Neutrophil (primary cell): ENCODE measurements at regions not wholly inside any gene's neighbourhood (a gene's known extent, or its start where the extent isn't known, plus 50 kb on each side); places are given as distances from the start of the nearest gene placed in this dataset.

ENCODE experiments used
- H3K27ac ChIP-seq: fragments of 200-600 bp; sonication (generic); 2 replicates; pipeline ENCODE4 v1.5.1; 2016; ENCODE audit warnings: mild to moderate bottlenecking, moderate library complexity
- H3K27me3 ChIP-seq: fragments of 200-600 bp; sonication (generic); 2 replicates; pipeline ENCODE4 v1.6.0; 2016; ENCODE audit warnings: mild to moderate bottlenecking
- H3K36me3 ChIP-seq: fragments of 200-600 bp; sonication (generic); 2 replicates; pipeline ENCODE4 v1.5.1; 2017
- H3K4me1 ChIP-seq, 2 experiments: fragments of 200-600 bp in 1 of 2; sonication (generic) in 1 of 2; 1 replicate in 1 of 2; 2 replicates in 1 of 2; pipeline versions ENCODE4 v1.5.1 to v1.6.1; 2013 to 2016; ENCODE audit warnings: low read depth in 1 of 2, low read length in 1 of 2, mild to moderate bottlenecking in 1 of 2, moderate library complexity in 1 of 2; ENCODE audit not compliant: control insufficient read depth in 1 of 2, insufficient read depth in 1 of 2
- H3K4me3 ChIP-seq, 2 experiments: fragments of 200-600 bp in 1 of 2; sonication (generic) in 1 of 2; 1 replicate in 1 of 2; 2 replicates in 1 of 2; pipeline ENCODE4 v1.5.1; 2013 to 2016; ENCODE audit warnings: low read depth in 1 of 2, low read length in 1 of 2, mild to moderate bottlenecking in 1 of 2, moderate library complexity in 1 of 2
- H3K9me3 ChIP-seq: fragments of 200-600 bp; sonication (generic); 2 replicates; pipeline ENCODE4 v1.5.1; 2016
- CTCF ChIP-seq: fragments of 200-600 bp; sonication (generic); IDR thresholded peaks from 2 replicates; pipeline ENCODE4 v1.5.1; 2016; ENCODE audit warnings: antibody characterized with exemption

DNA sequence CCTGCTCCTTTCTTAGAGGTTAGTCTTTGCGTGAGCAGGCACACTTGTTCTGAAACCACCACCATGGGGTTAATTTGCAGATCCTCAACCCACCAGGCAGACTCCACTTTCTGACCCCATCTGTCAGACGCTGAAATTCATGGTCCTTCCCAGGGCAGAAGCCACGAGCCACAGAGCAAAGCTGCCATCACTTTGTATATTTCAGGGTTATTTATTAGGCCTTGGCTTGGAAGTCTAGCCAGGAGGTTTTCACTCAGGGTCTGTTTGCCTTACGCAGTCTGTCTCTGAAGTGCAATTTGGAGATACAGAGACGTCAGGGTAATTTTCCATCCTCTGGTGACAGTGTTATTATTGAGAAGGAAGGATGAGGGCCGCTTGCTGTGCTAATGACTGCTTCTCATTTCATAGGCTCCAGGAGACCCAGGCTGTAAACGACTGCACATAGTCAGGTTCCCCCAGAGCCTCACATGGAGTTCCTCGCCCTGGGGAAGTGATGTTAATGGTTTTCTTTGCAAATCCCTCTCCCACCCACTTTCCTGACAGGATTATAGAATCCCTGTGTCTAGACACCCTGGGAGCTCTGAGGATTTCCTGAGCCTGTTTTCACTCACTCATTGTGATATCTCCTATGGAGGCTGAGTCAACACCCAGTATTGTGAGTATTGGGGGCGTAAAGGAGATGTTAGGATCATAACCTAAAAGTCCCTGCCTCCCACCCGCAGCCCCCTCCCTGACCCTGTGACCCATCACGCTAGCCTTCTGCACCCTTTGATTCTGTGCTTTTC is 269.0 kb downstream of the ABCC12 start:
- no peak overlapping the region for H3K27ac ChIP-seq
- TF ChIP-seq CTCF: no peak
- peaks cover 26% of the 10 kb centered on the region for H3K27me3 ChIP-seq
- H3K4me3 ChIP-seq: no peak overlapping the region
- H3K4me1 ChIP-seq: no peaks in the 10 kb centered on the region
- H3K9me3 ChIP-seq: no peaks in the 10 kb centered on the region
- no peaks in the 10 kb centered on the region for H3K36me3 ChIP-seq

DNA sequence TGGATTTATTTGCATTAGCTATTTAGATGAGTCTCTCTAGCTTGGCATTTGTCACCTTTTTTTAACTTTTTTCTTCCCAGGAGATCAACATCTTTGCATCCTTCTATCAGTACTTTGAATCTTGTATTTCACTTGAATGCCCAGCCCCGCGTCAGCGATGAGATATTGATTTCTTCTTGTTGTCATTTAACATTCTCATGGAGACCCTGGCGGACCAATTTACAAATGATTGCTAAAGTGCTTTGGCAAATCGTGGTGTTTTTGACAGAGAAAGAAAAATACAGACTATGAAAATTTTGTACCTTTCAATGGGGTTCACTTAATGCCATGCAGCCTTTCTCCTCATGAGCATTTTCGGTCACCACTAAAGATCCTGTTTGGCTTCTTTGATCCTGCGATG is 269.7 kb downstream of the ABCC12 start:
- Histone ChIP-seq H3K4me3 (no peak overlapping the region), H3K4me1 (no peaks in the 10 kb centered on the region), H3K9me3 (no peaks in the 10 kb centered on the region), H3K27me3 (peaks cover 26% of the 10 kb centered on the region), H3K27ac (no peak overlapping the region), H3K36me3 (no peaks in the 10 kb centered on the region)
- no peak for TF ChIP-seq CTCF

DNA sequence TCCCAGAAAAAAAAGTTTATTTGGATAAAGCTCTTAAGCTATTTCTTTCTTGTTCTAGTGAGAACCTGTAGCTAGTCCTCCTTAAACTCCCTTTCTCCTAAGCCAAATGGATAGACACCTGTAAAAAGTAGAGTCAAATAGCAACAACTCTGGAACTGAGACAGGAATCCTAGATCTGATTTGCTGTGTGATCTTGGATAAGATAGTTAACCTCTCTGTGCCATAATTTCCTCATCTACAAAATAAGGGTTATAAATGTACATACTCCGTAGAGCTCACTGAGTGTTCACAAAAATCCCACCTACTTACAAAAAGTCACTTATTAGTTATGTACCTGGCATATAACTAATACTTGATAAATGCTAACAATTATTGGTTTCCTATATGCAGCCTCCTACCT is 270.3 kb downstream of the ABCC12 start:
- Histone ChIP-seq H3K4me1 (no peaks in the 10 kb centered on the region), H3K9me3 (no peaks in the 10 kb centered on the region), H3K27ac (no peak overlapping the region), H3K4me3 (no peak overlapping the region), H3K27me3 (peaks cover 26% of the 10 kb centered on the region), H3K36me3 (no peaks in the 10 kb centered on the region)
- no peak for TF ChIP-seq CTCF

DNA sequence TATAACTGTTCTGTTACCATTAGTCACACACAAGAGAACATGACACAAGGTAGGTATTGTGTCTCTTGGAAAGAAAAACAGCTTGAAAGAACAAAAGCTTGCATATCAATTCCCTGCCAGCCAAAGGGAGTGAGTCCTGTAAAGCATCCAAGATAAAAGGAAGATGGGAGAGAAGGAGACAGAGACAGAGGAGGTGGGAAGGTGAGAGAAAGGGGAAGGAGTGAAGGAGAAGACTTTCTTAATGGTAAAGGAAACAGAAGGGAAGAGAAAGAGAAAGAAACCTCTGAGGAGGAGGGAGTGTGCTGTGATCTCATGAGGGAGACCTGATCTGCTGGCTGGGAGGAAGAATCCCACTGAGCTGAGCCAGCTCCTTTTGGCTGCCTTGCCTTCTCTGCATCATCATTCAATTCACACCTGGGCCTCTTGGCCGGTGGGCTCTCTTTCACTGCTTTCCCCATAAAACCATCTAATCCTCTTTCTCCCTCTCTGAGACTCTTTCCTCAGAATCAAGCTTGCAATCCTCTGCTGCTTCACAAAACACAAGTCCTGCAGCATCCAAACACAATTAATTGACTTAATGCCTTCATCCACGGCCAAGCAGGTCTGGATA is 271.6 kb downstream of the ABCC12 start:
- no peak for TF ChIP-seq CTCF
- H3K4me1 ChIP-seq: no peaks in the 10 kb centered on the region
- no peak overlapping the region for H3K4me3 ChIP-seq

DNA sequence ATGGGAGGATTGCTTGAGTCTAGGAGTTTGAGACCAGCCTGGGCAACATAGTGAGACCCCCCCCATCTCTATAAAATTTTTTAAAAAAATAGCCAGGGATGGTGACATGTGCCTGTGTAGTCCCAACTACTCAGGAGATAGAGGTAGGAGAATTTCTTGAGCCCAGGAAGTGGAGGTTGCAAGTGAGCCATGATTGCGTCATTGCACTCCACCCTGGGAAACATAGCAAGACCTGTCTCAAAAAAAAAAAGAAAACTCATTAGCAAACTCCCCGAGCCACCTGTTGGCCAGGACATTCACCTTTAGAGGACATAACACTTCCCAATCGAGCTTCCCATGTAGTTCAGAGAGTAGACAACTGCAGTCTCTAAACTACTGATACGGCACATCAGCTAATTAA is 274.2 kb downstream of the ABCC12 start:
- Histone ChIP-seq H3K4me3 (no peak overlapping the region), H3K27me3 (peaks cover 12% of the 10 kb centered on the region), H3K27ac (no peak overlapping the region), H3K36me3 (no peaks in the 10 kb centered on the region), H3K9me3 (no peaks in the 10 kb centered on the region), H3K4me1 (no peaks in the 10 kb centered on the region)
- no peak for TF ChIP-seq CTCF

More for the DNA sequence above, 271.6 kb downstream of the ABCC12 start:
- Histone ChIP-seq H3K9me3 (no peaks in the 10 kb centered on the region), H3K27me3 (peaks cover 26% of the 10 kb centered on the region), H3K36me3 (no peaks in the 10 kb centered on the region), H3K27ac (no peak overlapping the region)
